ENCODE measurements at regions not wholly inside any gene's neighbourhood (a gene's known extent, or its start where the extent isn't known, plus 50 kb on each side); places are given as distances from the start of the nearest gene placed in this dataset.
"Not testable (repeated sequence)": the region's sequence is repeated elsewhere in the genome, so short reads cannot be mapped to it uniquely, and the experiment has no call there.

DNA sequence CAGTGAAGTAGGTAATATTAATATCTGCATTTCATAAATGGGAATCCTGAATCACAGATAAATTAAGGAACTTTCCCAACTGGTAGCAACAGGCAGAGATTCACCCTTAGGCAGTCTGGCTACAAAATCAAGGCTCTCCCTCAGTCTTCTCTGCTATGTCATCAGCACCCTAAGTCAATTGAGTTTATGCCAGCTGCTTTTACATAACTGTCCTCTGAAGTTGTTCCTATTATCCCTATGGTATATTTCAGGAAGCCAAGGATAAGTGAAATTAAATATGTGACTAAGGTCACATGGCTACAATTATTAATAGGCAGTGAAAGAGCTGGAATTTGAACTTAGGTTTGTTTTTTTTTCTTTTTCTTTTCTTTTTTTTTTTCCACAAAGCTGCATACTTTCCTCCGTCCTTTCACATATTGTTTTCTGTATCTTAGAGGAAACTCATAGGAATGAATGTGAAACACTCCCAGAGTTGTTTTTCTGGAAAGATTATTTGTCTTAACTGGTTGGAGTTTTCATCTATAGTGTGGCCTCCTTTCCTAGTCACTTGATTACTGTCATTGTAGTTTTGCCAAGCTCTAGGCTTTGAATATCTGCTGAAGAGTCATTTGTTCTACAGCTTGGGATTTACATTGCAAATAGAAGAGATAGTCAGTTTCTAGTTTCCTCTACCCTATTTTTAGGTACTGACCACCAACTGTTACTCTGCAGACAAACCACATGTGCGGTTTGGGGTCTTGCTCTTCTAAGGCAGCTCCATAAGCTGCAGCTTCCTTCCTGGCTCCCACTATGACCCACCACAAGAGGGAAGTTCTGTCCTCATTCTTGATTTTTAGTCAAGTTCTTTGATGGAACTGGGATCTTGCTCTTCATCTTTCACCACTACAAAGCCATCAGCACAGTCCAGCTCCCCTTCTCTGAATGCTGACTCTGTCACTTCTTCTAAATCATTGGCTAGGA is 338.0 kb upstream of the KIAA1217 start:
- no peak for DNase-seq (ENCODE audit: low read depth)

DNA sequence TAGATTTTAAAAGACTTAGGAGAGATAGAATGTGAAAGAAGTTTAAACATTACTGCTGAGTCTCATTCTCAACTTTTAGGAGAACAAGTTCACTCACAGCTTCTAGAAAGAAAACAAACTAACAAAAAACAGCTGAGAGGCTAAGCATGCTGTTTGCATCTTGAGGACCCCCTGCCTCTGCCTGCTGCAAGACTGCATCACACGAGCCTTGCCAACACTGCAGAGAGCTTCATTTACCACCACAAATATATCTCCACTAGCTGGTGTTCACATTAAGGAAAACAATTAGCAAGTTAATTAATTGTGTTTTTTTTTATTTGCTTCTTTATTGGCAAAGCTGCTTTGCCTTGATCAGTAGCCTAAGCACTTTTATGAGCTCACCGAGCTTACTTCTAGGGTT is 336.6 kb upstream of the KIAA1217 start:
- no peak for DNase-seq (ENCODE audit: low read depth)

DNA sequence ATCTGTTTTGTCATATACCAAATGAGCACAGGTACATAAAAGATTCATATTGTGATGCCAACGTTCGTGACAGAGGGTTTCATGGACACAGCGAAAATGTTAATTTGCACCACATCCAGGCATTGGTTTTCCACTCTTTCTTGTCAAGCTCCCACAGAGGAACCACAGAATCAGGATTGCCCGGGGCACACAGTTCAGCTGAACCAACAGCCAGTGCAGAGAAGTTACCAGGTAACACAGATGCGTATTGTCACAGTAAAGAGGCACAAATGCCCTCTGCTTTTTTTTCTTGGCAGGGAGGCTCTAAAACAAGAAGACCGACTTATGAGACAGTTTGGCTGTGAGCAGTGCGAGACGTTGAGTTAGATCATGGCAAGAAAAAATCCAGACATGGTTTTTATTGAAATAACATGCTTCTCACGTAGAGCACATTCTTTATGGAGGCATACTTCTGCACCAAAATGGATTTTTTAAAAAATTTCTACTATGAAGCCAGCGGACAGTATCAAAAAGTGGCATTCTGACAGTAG is 331.1 kb upstream of the KIAA1217 start:
- no peak for DNase-seq (ENCODE audit: low read depth)

DNA sequence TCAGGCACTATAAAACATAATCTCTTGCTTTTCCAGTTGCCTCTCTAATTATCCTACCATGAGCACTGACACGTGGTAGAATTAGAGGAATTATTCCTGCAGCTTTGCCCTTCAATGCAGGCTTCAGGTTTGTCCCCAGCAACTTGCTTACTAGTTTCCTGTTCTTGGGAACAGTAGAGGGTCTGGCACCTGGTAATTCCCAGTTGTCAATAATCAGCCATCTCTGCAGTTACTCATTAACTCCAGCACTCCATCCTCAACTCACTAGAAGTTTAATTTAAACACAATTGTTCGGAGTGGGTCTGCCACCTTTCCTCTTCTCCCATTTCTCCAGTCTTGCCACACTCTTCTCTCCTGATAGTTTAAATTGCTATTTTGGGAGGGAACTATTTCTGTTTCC is 324.3 kb upstream of the KIAA1217 start:
- DNase-seq (ENCODE audit: low read depth): no peak

DNA sequence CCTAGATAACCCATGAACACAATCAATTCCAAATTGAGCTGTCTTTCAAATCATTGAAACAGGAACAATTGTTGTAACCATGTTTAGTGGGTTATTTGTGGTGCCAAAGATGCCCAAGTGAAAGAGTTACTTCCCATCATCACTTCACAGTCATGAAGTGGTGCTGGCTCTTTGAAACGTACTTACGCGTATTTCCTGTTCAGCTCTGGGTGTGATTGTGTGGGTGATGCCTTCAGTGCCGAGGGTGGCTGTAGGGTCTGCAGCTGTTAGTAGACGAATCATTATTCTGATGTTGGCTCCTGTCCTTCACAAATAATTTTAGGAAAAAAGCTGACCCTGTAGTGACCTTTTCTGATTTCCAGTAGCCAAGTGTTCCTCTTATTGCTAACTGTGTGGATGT is 323.1 kb upstream of the KIAA1217 start:
- no peak for DNase-seq (ENCODE audit: low read depth)

DNA sequence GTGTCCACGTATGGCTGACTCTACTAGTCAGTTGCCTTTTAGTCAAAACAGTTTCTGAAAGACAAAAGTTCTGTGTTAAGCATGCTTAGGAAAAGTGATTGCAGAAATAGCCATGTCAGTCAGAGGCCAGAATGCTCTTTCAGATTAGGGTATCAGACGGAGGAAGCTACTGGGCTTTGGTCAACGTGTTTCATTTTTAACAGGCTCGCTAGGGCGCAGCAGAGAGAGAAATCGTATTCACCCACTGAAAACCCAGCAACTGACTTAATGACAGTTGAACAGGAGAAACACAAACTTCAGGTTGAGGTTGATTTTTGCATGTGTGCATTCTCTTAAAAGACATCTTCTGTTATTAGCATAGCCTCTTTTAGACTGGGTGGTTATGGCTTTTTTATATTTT is 322.6 kb upstream of the KIAA1217 start:
- no peak for DNase-seq (ENCODE audit: low read depth)

DNA sequence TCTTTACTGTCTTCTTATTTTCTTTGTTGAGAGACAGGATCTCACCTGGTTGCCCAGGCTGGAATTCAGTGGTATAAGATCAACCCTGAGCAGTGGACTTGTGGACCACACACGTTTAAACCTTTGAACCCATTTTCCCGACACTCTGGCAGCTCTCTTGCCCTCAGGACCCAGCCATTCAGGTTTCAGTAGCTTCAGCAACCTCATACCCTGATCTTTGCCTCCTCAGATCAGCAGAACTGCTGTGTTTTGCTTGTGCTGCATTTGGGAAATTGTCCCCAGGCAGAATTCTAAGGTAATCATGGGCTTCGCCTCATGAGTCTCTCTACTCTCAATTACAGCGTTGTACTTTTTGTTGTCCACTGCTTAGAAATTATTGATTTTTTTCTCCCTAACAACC is 317.6 kb upstream of the KIAA1217 start:
- no peak for DNase-seq (ENCODE audit: low read depth)

DNA sequence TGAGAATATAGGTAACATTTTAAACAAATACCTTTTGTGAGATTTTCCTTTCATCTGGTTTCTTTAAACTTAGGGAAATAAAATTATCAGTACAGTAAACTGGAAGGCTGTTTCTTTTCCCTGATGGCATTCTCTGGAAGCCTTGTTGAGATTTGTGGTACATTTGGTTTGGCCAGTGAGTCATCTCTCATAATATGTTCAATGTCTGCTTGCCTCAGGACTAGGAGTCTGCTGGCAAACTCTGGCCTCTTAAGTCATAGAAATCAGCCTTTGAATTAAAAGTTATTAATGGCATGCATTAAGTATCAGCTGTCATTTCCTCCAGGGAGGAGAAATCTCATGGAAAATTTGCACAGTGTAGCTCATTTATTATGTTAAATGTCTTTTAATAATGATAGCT is 316.6 kb upstream of the KIAA1217 start:
- no peak for DNase-seq (ENCODE audit: low read depth)

DNA sequence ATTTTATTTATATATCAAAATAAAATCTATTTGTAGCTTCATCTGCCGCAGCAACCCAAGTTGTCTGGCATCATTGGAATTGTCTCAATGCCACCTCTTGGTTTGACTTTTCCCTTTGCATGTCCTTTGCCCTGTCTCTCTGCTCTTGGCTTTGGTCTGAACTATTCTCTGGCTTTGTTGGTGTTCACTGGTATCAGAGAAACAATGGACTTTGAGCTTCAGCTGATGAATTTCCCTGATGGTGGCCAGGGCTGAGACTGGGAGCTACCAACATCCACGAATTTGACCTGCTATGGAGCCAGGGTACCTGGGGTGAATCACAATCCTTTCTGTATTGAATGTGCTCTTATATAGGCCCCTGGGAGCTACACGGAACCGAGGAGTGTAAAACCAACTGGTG is 311.7 kb upstream of the KIAA1217 start:
- no peak for DNase-seq (ENCODE audit: low read depth)

DNA sequence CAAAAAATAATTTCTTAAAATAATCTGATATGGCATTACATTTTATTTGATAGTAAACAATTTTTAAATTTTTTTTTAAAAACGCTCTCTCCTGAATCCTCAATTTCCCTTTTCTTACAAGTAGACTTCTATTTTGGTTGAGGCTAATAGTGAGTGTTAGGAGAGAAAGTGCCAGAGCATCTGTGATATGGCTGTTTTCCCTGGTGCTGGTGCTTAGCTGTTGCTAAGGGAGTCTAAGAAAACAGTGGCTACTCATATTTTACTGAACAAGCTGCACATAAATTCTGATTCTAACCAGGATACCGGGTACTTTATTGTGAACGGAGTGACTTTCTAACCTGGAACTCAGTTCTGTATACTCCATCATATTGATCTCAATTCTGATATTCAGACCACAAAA is 311.1 kb upstream of the KIAA1217 start:
- no peak for DNase-seq (ENCODE audit: low read depth)

DNA sequence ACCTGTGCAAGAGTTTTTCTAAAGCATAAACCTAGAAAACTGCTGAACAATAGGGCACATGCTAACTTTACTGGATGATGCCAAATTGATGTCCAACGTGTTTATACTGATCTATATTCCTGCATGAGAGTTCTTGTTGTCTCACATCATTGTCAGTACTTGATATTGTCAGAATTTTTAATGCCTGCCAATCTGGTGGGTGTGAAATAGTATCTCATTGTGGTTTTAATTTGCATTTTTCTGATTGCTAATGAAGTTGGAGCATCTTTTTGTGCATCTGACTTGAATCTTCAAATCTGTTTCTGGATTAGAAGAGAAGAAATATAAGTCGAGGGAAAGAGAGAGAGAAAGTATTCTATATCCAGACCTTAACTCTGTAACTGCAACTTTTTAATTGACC is 309.8 kb upstream of the KIAA1217 start:
- no peak for DNase-seq (ENCODE audit: low read depth)

DNA sequence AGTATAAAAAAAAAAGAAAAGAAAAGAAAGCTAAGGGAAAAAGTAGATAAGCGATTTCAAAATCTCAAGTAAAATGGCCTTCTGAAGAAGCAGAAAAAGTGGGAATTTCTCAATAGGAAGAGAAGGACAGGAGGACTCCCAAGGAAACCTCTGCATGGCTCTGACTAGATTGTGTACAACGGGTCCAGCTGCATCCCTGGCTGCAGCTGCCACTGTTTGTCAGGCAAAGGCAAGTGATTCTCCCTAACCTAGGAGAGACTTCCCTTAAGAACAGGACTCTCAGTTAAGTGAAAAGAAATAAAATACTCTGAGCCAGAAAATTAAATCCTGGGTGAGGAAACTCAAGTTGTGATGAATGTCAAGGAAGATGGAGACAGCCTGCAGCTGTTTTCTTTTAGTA is 298.6 kb upstream of the KIAA1217 start:
- DNase-seq (ENCODE audit: low read depth): no peak

DNA sequence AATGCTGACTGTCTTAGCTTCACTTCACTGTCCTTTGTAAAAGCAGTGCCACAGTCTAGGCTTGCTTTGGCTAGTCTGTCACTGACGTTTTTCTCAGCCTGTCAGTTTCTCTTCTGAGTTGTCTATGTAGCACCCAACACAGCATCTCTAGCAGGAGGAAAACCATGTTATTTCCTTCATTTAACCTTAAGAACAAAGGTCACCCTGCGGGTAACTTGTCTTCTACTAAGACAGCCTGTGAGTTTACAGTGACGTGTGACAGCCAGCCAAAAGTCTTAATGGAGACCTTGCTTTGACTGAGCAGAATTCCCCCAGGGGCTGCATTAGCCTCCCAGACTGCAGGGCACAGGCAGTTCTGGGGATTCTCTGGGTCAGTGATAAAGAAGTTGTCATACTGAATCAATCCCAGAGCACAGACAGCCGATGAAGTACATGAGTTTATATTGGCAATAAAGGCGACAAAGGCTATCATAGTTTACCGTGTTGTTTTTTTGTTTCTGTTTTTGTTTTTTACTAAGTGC is 296.0 kb upstream of the KIAA1217 start:
- DNase-seq (ENCODE audit: low read depth): no peak

DNA sequence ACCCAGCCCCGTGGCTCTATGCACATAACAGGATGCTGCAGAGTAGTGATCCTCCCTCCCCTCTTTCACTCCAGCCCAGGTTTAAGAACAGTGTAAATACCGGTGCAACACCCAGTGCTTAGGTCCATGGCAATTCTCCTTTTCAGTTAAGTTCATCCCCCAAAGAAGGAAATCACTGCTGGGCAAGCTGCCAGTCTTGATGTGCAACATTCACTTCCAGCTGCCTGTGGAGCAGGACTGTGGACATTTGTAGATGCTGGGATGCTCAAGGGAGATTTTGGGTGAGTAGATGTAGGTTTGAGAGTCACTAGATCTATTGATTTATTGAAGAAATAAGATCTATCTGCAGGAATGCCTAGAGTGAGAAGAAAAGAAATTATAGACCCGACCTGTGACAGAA is 294.3 kb upstream of the KIAA1217 start:
- no peak for DNase-seq (ENCODE audit: low read depth)

DNA sequence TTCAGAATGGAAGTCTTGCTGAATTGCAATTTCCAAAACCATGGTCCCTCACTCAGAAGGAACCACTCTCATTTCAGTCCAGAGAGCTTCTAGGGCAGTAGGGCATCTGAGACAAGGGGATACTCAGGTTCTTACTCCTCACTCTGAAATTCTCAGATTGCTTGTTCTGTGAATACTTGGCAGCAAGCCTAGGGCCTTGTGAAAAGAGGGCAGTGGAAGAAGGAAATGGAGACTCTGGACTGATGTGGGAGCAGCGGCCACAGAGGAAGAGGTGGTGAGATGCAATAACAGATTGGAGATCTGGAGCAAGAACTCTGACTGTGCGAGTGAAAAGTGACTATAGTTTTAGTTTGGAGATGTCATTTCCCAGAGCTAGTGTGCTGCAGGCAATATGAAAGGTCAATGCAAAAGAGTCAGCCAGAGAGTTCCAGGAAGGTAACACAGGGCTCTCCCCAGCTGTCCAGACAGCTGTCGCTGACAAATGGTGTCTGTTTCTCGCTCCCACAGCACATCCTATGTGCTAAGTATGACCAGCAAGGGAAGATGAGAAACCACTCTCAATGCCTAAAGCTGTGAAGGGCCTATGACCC is 291.6 kb upstream of the KIAA1217 start:
- no peak for DNase-seq (ENCODE audit: low read depth)

DNA sequence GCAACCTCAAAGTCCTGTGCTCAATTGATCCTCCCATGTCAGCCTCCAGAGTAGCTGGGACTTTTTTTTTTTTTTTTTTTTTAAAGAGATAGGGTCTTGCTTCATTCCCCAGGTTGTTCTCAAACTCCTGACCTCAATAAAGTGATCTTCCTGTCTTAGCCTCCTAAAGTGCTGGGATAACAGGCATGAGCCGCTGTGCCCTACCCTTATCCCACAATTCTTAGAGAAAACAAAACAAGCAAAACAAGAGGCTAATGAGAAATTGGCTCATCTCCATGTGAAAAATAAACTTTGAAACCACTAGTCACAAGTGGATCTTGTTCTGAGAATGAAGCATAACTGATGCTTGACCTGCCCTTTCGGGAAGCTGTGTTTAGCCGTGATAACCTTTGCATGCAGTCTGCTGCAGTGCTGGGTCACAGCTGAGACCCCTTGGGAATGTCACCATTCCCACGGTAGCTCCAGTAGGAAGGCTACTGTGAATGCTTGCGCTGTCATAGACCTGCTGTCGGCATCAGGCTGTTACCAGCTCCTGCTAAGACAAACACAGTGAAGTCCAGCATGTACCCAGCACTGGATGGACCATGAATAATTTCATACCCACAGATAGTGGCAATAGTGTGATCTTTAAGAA is 290.7 kb upstream of the KIAA1217 start:
- DNase-seq (ENCODE audit: low read depth): no peak

DNA sequence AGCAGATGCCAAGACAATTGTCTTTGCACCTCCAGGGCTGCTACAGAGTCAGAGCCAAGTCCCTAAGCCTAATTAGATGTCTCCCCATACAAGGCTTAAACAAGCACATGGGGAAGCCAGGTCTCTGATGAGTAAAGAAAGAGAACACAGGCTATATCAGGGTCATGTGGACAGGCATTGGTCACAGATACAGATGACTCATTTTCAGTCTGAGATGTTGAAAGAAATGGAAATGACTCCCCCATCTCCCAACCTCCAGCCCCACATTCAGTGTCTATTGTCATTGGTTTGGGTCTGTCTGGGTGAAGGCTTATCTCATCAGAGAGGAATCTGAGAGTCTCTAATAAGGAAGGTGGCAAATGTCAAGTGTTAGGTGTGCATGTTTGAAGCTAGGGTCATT is 290.1 kb upstream of the KIAA1217 start:
- no peak for DNase-seq (ENCODE audit: low read depth)

DNA sequence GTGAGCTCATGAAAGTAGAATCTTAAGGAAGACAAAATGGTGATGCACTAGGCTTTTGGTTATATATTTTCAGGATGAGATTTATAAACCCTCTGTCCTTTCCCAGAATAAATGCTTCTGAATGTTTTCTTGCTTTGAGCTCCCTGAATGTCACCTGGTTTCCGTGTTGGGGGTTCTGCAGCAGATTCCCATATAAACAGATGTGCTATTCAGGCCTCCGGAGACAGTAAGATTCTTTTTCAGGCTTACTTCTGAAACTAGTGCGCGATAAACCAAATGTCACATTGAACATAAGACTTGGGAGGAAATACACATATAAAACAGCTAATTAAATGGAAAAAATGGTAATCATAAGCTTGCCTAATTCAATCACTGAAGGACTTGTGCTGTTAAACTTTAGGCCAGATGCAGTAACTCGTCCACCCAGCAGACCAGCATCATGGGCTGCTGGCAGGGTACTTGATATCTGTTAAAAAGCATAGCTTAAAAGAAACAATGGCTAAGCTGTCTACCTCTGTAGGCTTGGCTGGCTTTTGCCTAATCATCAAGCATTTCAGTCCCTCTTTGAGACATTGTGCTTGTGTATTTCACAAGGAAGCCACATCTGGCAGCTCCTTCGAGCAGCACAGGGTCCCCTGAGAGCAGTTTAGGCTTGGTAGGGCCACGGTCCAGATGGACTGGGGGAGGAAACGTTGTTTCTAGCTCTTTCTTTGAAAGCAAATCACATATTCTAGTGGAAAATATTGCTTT is 281.2 kb upstream of the KIAA1217 start:
- DNase-seq (ENCODE audit: low read depth): no peak

DNA sequence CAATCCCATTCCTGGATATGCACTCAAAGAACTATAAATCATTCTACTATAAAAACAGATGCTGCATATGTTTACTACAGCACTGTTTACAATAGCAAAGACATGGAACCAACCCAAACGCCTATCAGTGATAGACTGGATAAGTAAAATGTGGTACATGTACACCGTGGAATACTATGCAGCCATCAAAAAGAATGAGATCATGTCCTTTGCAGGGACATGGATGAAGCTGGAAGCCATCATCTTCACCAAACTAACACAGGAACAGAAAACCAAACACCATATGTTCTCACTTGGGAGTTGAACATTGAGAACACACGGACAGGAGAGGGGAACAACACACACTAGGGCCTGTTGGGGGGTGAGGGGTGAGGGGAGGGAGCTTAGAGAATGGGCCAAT is 274.9 kb upstream of the KIAA1217 start:
- DNase-seq (ENCODE audit: low read depth): not testable (repeated sequence)

DNA sequence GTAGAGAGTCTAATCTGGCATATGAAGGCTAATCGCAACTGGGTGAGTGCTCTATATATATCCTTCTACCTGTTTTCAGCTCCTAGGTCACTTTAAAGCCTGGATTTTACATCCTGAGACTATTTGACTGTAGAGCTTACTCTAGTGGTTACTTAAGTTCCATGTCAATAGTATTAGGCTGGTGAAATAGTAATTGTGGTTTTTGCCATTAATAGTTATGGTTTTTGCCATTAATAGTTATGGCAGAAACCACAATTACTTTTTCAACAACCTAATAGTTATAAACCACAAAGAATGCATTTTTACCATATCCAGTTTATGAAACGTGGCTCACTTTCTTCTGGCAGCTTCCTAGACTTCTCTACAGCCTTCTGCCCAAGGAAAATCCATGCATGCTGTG is 263.1 kb upstream of the KIAA1217 start:
- no peak for DNase-seq (ENCODE audit: low read depth)

DNA sequence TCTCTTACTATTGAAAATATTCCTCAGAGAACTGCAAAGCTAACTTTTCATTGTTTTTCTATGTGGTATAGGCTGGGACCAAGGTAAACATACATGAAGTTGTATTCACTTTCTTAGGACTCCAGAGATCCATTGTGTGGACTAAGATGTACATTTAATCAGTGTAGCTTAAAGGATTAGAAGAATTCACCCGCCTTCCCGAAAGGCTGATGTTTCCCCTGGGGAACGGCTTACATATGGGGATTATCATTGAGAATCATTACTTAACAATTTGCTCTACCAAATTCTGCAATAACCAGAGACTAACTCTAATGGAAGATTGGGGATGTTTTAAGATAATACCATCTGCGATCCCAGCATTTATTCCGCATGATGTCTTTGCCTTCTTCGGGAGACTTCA is 257.1 kb upstream of the KIAA1217 start:
- DNase-seq (ENCODE audit: low read depth): no peak
